ENCODE measurements at regions not wholly inside any gene's neighbourhood (a gene's known extent, or its start where the extent isn't known, plus 50 kb on each side); places are given as distances from the start of the nearest gene placed in this dataset.

DNA sequence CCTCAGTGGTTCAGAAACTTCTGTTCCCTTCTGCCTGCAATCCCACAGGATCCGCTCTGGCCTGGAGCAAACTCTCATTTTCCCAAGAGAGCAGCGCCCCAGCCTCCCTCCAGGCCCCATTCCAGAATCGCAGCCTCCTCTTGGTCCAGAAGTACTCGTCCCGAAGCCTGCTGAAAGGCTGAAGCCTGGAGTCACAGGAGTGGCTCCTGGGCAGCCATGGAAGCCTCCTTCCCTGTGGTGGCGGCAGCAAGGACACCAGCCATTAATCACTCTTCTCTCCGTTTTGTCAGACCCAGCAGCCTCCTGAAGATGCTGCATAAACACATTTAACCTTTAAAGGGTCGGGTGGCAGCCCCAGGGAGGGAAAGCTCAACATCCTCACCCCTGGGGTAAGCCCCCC lies 66.9 kb upstream of the TNRC6C start:
- TF ChIP-seq, protein P1, sequence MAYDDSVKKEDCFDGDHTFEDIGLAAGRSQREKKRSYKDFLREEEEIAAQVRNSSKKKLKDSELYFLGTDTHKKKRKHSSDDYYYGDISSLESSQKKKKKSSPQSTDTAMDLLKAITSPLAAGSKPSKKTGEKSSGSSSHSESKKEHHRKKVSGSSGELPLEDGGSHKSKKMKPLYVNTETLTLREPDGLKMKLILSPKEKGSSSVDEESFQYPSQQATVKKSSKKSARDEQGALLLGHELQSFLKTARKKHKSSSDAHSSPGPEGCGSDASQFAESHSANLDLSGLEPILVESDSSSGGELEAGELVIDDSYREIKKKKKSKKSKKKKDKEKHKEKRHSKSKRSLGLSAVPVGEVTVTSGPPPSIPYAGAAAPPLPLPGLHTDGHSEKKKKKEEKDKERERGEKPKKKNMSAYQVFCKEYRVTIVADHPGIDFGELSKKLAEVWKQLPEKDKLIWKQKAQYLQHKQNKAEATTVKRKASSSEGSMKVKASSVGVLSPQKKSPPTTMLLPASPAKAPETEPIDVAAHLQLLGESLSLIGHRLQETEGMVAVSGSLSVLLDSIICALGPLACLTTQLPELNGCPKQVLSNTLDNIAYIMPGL (CRISPR knock-in tag; IDR thresholded peaks at IDR 0.05): no peak
- TF ChIP-seq, protein P2, sequence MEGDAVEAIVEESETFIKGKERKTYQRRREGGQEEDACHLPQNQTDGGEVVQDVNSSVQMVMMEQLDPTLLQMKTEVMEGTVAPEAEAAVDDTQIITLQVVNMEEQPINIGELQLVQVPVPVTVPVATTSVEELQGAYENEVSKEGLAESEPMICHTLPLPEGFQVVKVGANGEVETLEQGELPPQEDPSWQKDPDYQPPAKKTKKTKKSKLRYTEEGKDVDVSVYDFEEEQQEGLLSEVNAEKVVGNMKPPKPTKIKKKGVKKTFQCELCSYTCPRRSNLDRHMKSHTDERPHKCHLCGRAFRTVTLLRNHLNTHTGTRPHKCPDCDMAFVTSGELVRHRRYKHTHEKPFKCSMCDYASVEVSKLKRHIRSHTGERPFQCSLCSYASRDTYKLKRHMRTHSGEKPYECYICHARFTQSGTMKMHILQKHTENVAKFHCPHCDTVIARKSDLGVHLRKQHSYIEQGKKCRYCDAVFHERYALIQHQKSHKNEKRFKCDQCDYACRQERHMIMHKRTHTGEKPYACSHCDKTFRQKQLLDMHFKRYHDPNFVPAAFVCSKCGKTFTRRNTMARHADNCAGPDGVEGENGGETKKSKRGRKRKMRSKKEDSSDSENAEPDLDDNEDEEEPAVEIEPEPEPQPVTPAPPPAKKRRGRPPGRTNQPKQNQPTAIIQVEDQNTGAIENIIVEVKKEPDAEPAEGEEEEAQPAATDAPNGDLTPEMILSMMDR (IDR thresholded peaks at IDR 0.05): no peak
- no peak for TF ChIP-seq NR2C2 (CRISPR knock-in tag; IDR thresholded peaks at IDR 0.05)
- TF ChIP-seq, protein P3, sequence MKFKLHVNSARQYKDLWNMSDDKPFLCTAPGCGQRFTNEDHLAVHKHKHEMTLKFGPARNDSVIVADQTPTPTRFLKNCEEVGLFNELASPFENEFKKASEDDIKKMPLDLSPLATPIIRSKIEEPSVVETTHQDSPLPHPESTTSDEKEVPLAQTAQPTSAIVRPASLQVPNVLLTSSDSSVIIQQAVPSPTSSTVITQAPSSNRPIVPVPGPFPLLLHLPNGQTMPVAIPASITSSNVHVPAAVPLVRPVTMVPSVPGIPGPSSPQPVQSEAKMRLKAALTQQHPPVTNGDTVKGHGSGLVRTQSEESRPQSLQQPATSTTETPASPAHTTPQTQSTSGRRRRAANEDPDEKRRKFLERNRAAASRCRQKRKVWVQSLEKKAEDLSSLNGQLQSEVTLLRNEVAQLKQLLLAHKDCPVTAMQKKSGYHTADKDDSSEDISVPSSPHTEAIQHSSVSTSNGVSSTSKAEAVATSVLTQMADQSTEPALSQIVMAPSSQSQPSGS (CRISPR knock-in tag; IDR thresholded peaks at IDR 0.05; ENCODE audit: borderline replicate concordance, low read depth): no peak
- TF ChIP-seq CREM (CRISPR knock-in tag; IDR thresholded peaks at IDR 0.05): no peak
- TF ChIP-seq, protein P4, sequence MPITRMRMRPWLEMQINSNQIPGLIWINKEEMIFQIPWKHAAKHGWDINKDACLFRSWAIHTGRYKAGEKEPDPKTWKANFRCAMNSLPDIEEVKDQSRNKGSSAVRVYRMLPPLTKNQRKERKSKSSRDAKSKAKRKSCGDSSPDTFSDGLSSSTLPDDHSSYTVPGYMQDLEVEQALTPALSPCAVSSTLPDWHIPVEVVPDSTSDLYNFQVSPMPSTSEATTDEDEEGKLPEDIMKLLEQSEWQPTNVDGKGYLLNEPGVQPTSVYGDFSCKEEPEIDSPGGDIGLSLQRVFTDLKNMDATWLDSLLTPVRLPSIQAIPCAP (CRISPR knock-in tag; IDR thresholded peaks at IDR 0.05): no peak
- TF ChIP-seq, protein P5, sequence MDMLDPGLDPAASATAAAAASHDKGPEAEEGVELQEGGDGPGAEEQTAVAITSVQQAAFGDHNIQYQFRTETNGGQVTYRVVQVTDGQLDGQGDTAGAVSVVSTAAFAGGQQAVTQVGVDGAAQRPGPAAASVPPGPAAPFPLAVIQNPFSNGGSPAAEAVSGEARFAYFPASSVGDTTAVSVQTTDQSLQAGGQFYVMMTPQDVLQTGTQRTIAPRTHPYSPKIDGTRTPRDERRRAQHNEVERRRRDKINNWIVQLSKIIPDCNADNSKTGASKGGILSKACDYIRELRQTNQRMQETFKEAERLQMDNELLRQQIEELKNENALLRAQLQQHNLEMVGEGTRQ (CRISPR knock-in tag; IDR thresholded peaks at IDR 0.05): no peak
- TF ChIP-seq, protein P6, sequence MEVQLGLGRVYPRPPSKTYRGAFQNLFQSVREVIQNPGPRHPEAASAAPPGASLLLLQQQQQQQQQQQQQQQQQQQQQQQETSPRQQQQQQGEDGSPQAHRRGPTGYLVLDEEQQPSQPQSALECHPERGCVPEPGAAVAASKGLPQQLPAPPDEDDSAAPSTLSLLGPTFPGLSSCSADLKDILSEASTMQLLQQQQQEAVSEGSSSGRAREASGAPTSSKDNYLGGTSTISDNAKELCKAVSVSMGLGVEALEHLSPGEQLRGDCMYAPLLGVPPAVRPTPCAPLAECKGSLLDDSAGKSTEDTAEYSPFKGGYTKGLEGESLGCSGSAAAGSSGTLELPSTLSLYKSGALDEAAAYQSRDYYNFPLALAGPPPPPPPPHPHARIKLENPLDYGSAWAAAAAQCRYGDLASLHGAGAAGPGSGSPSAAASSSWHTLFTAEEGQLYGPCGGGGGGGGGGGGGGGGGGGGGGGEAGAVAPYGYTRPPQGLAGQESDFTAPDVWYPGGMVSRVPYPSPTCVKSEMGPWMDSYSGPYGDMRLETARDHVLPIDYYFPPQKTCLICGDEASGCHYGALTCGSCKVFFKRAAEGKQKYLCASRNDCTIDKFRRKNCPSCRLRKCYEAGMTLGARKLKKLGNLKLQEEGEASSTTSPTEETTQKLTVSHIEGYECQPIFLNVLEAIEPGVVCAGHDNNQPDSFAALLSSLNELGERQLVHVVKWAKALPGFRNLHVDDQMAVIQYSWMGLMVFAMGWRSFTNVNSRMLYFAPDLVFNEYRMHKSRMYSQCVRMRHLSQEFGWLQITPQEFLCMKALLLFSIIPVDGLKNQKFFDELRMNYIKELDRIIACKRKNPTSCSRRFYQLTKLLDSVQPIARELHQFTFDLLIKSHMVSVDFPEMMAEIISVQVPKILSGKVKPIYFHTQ (CRISPR knock-in tag; IDR thresholded peaks at IDR 0.05): no peak
- no peak for TF ChIP-seq JUN (CRISPR knock-in tag; IDR thresholded peaks at IDR 0.05)
- TF ChIP-seq, protein P7, sequence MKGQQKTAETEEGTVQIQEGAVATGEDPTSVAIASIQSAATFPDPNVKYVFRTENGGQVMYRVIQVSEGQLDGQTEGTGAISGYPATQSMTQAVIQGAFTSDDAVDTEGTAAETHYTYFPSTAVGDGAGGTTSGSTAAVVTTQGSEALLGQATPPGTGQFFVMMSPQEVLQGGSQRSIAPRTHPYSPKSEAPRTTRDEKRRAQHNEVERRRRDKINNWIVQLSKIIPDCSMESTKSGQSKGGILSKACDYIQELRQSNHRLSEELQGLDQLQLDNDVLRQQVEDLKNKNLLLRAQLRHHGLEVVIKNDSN (CRISPR knock-in tag; IDR thresholded peaks at IDR 0.05): no peak
- TF ChIP-seq, protein P8, sequence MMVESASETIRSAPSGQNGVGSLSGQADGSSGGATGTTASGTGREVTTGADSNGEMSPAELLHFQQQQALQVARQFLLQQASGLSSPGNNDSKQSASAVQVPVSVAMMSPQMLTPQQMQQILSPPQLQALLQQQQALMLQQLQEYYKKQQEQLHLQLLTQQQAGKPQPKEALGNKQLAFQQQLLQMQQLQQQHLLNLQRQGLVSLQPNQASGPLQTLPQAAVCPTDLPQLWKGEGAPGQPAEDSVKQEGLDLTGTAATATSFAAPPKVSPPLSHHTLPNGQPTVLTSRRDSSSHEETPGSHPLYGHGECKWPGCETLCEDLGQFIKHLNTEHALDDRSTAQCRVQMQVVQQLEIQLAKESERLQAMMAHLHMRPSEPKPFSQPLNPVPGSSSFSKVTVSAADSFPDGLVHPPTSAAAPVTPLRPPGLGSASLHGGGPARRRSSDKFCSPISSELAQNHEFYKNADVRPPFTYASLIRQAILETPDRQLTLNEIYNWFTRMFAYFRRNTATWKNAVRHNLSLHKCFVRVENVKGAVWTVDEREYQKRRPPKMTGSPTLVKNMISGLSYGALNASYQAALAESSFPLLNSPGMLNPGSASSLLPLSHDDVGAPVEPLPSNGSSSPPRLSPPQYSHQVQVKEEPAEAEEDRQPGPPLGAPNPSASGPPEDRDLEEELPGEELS (CRISPR knock-in tag; IDR thresholded peaks at IDR 0.05): no peak
- TF ChIP-seq ZNF232 (CRISPR knock-in tag; IDR thresholded peaks at IDR 0.05): no peak

Data from WTC11 (cell line).